H9 (cell line): ENCODE measurements at regions not wholly inside any gene's neighbourhood (a gene's known extent, or its start where the extent isn't known, plus 50 kb on each side); places are given as distances from the start of the nearest gene placed in this dataset.

Experiments used
- DNase-seq: peaks from one replicate; pipeline ENCODE4 v3.0.0-alpha.2; 2017
- H2AFZ ChIP-seq: one replicate; pipeline ENCODE4 v1.6.1; 2013; ENCODE audit warnings: mild to moderate bottlenecking, low read length, control low read depth, moderate library complexity
- H2AK5ac ChIP-seq: 2 replicates; pipeline ENCODE4 v1.6.1; 2013; ENCODE audit warnings: low read length, control low read depth, mixed read lengths; ENCODE audit not compliant: insufficient read length
- H2BK120ac ChIP-seq: one replicate; pipeline ENCODE4 v1.6.1; 2013; ENCODE audit warnings: low read depth, mild to moderate bottlenecking, low read length, control low read depth, inconsistent platforms; ENCODE audit not compliant: poor library complexity, severe bottlenecking
- H2BK12ac ChIP-seq: 2 replicates; pipeline ENCODE4 v1.6.1; 2013; ENCODE audit warnings: low read length, control low read depth, mixed read lengths, low read depth; ENCODE audit not compliant: insufficient read length
- H2BK15ac ChIP-seq: 2 replicates; pipeline ENCODE4 v1.6.1; 2013; ENCODE audit warnings: low read depth, low read length, control low read depth
- H2BK20ac ChIP-seq: one replicate; pipeline ENCODE4 v1.6.1; 2013; ENCODE audit warnings: low read depth, mild to moderate bottlenecking, low read length, control low read depth, inconsistent platforms; ENCODE audit not compliant: poor library complexity, severe bottlenecking
- H2BK5ac ChIP-seq: 2 replicates; pipeline ENCODE4 v1.6.1; 2013; ENCODE audit warnings: low read length, control low read depth, mixed read lengths; ENCODE audit not compliant: insufficient read length
- H3K14ac ChIP-seq: 2 replicates; pipeline ENCODE4 v1.6.1; 2013; ENCODE audit warnings: low read length, control low read depth; ENCODE audit not compliant: insufficient read depth
- H3K18ac ChIP-seq: 2 replicates; pipeline ENCODE4 v1.6.1; 2013; ENCODE audit warnings: low read depth, mild to moderate bottlenecking, mixed read lengths, low read length, control low read depth; ENCODE audit not compliant: insufficient read length
- H3K23ac ChIP-seq: 2 replicates; pipeline ENCODE4 v1.6.1; 2013; ENCODE audit warnings: low read length, control low read depth, mixed read lengths, low read depth; ENCODE audit not compliant: insufficient read length
- H3K23me2 ChIP-seq: 2 replicates; pipeline ENCODE4 v1.6.1; 2013; ENCODE audit warnings: low read depth, mild to moderate bottlenecking, mixed read lengths, low read length, control low read depth; ENCODE audit not compliant: insufficient read length, poor library complexity, severe bottlenecking
- H3K27ac ChIP-seq: 2 replicates; pipeline ENCODE4 v1.5.1; 2013; ENCODE audit warnings: low read length, control low read depth, mixed read lengths, low read depth; ENCODE audit not compliant: insufficient read length
- H3K27me3 ChIP-seq: 2 replicates; pipeline ENCODE4 v1.6.1; 2013; ENCODE audit warnings: low read length, control low read depth, inconsistent platforms; ENCODE audit not compliant: insufficient read depth
- H3K4ac ChIP-seq: 2 replicates; pipeline ENCODE4 v1.6.1; 2013; ENCODE audit warnings: low read depth, mild to moderate bottlenecking, control low read depth, inconsistent platforms, low read length, moderate library complexity
- H3K4me1 ChIP-seq: 2 replicates; pipeline ENCODE4 v1.6.1; 2013; ENCODE audit warnings: low read length, control low read depth, inconsistent platforms; ENCODE audit not compliant: insufficient read depth
- H3K4me2 ChIP-seq: 2 replicates; pipeline ENCODE4 v1.6.1; 2013; ENCODE audit warnings: low read length, control low read depth, mixed read lengths; ENCODE audit not compliant: insufficient read length, insufficient read depth
- H3K56ac ChIP-seq: 2 replicates; pipeline ENCODE4 v1.6.1; 2013; ENCODE audit warnings: low read depth, mild to moderate bottlenecking, mixed read lengths, low read length, control low read depth; ENCODE audit not compliant: insufficient read length
- H3K79me1 ChIP-seq: 2 replicates; pipeline ENCODE4 v1.6.1; 2013; ENCODE audit warnings: low read depth, mild to moderate bottlenecking, moderate library complexity, low read length, control low read depth, inconsistent platforms; ENCODE audit not compliant: insufficient read depth, poor library complexity, severe bottlenecking
- H3K79me2 ChIP-seq: 2 replicates; pipeline ENCODE4 v1.6.1; 2013; ENCODE audit warnings: low read length, control low read depth, inconsistent platforms; ENCODE audit not compliant: insufficient read depth
- H3K9ac ChIP-seq: 2 replicates; pipeline ENCODE4 v1.6.1; 2013; ENCODE audit warnings: low read length, control low read depth, mixed read lengths; ENCODE audit not compliant: insufficient read length; ENCODE audit errors: extremely low read depth
- H3K9me3 ChIP-seq: one replicate; pipeline ENCODE4 v1.6.1; 2013; ENCODE audit warnings: low read depth, low read length, inconsistent platforms; ENCODE audit not compliant: control insufficient read depth
- H3T11ph ChIP-seq: one replicate; pipeline ENCODE4 v1.6.1; 2013; ENCODE audit warnings: mild to moderate bottlenecking, low read length, control low read depth, inconsistent platforms
- H4K20me1 ChIP-seq: one replicate; pipeline ENCODE4 v1.6.1; 2013; ENCODE audit not compliant: control insufficient read depth, insufficient read length, insufficient read depth
- H4K5ac ChIP-seq: 2 replicates; pipeline ENCODE4 v1.6.1; 2013; ENCODE audit warnings: low read depth, mild to moderate bottlenecking, mixed read lengths, low read length, control low read depth; ENCODE audit not compliant: insufficient read length
- H4K8ac ChIP-seq: replicated peaks from 2 replicates; pipeline ENCODE4 v1.6.1; 2013; ENCODE audit warnings: low read length, control low read depth, mixed read lengths, low read depth; ENCODE audit not compliant: insufficient read length
- H4K91ac ChIP-seq: 2 replicates; pipeline ENCODE4 v1.6.1; 2013; ENCODE audit warnings: low read depth, mild to moderate bottlenecking, moderate library complexity, mixed read lengths, low read length, control low read depth; ENCODE audit not compliant: insufficient read length
- H3K27ac Mint-ChIP-seq, 3 experiments: 2 replicates in 2 of 3; 3 replicates in 1 of 3; pipeline ENCODE4 v1.8.0; 2020 to 2021; ENCODE audit warnings: mixed read lengths in 3 of 3, mild to moderate bottlenecking in 1 of 3, moderate library complexity in 1 of 3
- H3K27me3 Mint-ChIP-seq: 2 replicates; pipeline ENCODE4 v1.8.0; 2021; ENCODE audit warnings: low read depth, mild to moderate bottlenecking, moderate library complexity, mixed read lengths
- H3K36me3 Mint-ChIP-seq, 3 experiments: 2 replicates in 2 of 3; 3 replicates in 1 of 3; pipeline ENCODE4 v1.8.0; 2020 to 2021; ENCODE audit warnings: low read depth in 3 of 3, mixed read lengths in 3 of 3; ENCODE audit not compliant: insufficient read depth in 1 of 3
- H3K4me1 Mint-ChIP-seq, 2 experiments: 2 replicates each; pipeline ENCODE4 v1.8.0; 2020; ENCODE audit warnings: mixed read lengths in 2 of 2
- H3K4me3 Mint-ChIP-seq, 2 experiments: 2 replicates in 1 of 2; 3 replicates in 1 of 2; pipeline ENCODE4 v1.8.0; 2020 to 2021; ENCODE audit warnings: mild to moderate bottlenecking in 2 of 2, mixed read lengths in 2 of 2, moderate library complexity in 1 of 2
- H3K9me3 Mint-ChIP-seq, 2 experiments: 2 replicates in 1 of 2; 3 replicates in 1 of 2; pipeline ENCODE4 v1.8.0; 2020; ENCODE audit warnings: mild to moderate bottlenecking in 2 of 2, mixed read lengths in 2 of 2, moderate library complexity in 1 of 2
- CTCF ChIP-seq: fragments of 200-600 bp; sonication (generic); conservative IDR thresholded peaks from 3 replicates; pipeline ENCODE4 v1.8.0; 2021; ENCODE audit warnings: antibody characterized with exemption, mild to moderate bottlenecking
- WGBS: extraction: QIAGEN DNeasy Blood & Tissue Kit; methylation state at CpG from one replicate; pipeline ENCODE4 v1.1.7; 2013; ENCODE audit warnings: missing lambda C conversion rate, low lambda C conversion rate, mixed read lengths; ENCODE audit not compliant: insufficient read length; ENCODE audit errors: extremely low coverage; 5-methylcytosine and 5-hydroxymethylcytosine counted together

DNA sequence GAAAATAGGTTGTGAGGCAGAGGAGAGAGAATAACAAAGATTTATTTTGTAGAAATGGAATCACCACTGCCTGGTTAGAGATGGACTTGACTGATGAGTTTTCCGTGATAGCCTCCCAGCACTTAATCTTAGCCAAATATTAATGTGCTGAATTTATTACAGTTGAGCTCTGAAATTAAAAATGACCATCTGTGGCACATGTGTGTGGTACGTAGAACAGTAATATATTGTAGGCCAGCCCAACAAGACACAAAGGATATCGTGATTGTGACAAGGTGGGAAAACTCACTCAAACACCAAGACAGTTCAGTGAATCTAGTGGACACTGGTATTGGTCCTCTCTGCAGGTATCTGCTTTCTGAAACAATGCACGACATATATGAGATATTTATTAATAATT, 119.4 kb downstream of the HAO1 start:
- Histone ChIP-seq H2BK5ac (no peak overlapping the region), H3K18ac (no peak overlapping the region), H3K27ac (no peak overlapping the region), H4K5ac (no peak overlapping the region), H3K23ac (no peak overlapping the region), H2AK5ac (no peak overlapping the region), H3K4me2 (no peak overlapping the region), H3T11ph (no peak overlapping the region), H4K20me1 (no peaks in the 10 kb centered on the region), H2AFZ (no peak overlapping the region), H2BK12ac (no peak overlapping the region), H3K9ac (no peak overlapping the region), H3K9me3 (no peaks in the 10 kb centered on the region), H4K8ac (no peak overlapping the region), H3K79me1 (no peaks in the 10 kb centered on the region), H3K27me3 (no peaks in the 10 kb centered on the region), H3K79me2 (no peaks in the 10 kb centered on the region), H3K23me2 (no peaks in the 10 kb centered on the region), H2BK120ac (no peak overlapping the region), H2BK20ac (no peak overlapping the region), H3K4ac (no peak overlapping the region), H2BK15ac (no peak overlapping the region), H3K14ac (no peak overlapping the region), H4K91ac (no peak overlapping the region), H3K4me1 (no peaks in the 10 kb centered on the region), H3K56ac (no peak overlapping the region)
- Mint-ChIP-seq H3K4me1 (no peaks in the 10 kb centered on the region), H3K27ac (no peak overlapping the region), H3K36me3 (no peaks in the 10 kb centered on the region), H3K27me3 (no peaks in the 10 kb centered on the region), H3K4me3 (no peak overlapping the region), H3K9me3 (peaks cover 8 to 12% of the 10 kb centered on the region in 2 experiments; a peak in 3 of 5 replicates)
- TF ChIP-seq CTCF = no peak
- no CpG with 5 or more reads among the region's 4 CpGs for WGBS
- DNase-seq = no peak
